A204.1 (cell line): ENCODE measurements at regions not wholly inside any gene's neighbourhood (a gene's known extent, or its start where the extent isn't known, plus 50 kb on each side); places are given as distances from the start of the nearest gene placed in this dataset.

Experiments used
- FAIRE-seq: peaks from 2 replicates; lab custom pipeline; 2012; peaks lifted over from hg19 to GRCh38; lab: Jason Lieb, UNC

- no peak for FAIRE-seq
Observed at GRCh38 chr5:135248801-135249231, 150.2 kb downstream of the MACROH2A1 start.

GRCh38 chr5:135246923-135247795 lies 151.9 kb downstream of the MACROH2A1 start:
- FAIRE-seq: no peak

GRCh38 chr5:135246605-135246922 lies 152.5 kb downstream of the MACROH2A1 start:
- no peak for FAIRE-seq

- FAIRE-seq: no peak
Observed at GRCh38 chr5:135245521-135246499, 153.2 kb downstream of the MACROH2A1 start.

GRCh38 chr5:135244620-135245021 lies 154.4 kb downstream of the MACROH2A1 start:
- no peak for FAIRE-seq

- FAIRE-seq: no peak
Observed at GRCh38 chr5:135243556-135244285, 155.3 kb downstream of the MACROH2A1 start.

- no peak for FAIRE-seq
Observed at GRCh38 chr5:135242866-135243555, 156.0 kb downstream of the MACROH2A1 start.

- no peak for FAIRE-seq
Observed at GRCh38 chr5:135242021-135242865, 156.8 kb downstream of the MACROH2A1 start.

- no peak for FAIRE-seq
Observed at GRCh38 chr5:135241536-135241935, 157.5 kb downstream of the MACROH2A1 start.

GRCh38 chr5:135240781-135241360 lies 158.2 kb downstream of the MACROH2A1 start:
- no peak for FAIRE-seq

GRCh38 chr5:135240283-135240633 lies 158.8 kb downstream of the MACROH2A1 start:
- no peak for FAIRE-seq

- no peak for FAIRE-seq
Observed at GRCh38 chr5:135239453-135240282, 159.4 kb downstream of the MACROH2A1 start.

GRCh38 chr5:135238622-135239452 lies 160.2 kb downstream of the MACROH2A1 start:
- no peak for FAIRE-seq

GRCh38 chr5:135237748-135238103 lies 161.3 kb downstream of the MACROH2A1 start:
- no peak for FAIRE-seq

- no peak for FAIRE-seq
Observed at GRCh38 chr5:135236908-135237747, 161.9 kb downstream of the MACROH2A1 start.

- FAIRE-seq: no peak
Observed at GRCh38 chr5:135236228-135236907, 162.7 kb downstream of the MACROH2A1 start.

- no peak for FAIRE-seq
Observed at GRCh38 chr5:135235551-135236227, 163.3 kb downstream of the MACROH2A1 start.
